ENCODE measurements at regions not wholly inside any gene's neighbourhood (a gene's known extent, or its start where the extent isn't known, plus 50 kb on each side); places are given as distances from the start of the nearest gene placed in this dataset.

DNA sequence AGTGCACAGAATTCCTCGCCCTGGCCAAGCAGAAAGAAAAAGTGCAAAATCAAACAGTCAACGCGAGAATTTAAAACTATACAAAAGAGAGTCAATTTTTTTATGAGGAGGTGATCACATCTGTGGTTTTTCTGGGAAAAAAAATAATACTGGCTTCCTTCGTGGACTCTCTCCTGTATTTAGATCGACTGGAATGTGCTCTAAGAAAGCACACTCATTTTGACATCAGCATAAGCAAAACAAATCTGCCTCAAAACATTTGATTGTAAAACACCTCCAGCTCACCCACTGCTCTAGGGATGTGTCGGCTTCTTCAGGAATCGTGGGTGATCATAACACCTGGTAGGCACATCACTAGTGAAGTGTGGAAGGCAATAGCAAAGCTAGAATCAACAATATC is 417.4 kb upstream of the FAT1 start:
- POLR2A ChIA-PET (ENCODE audit: partially characterized antibody), result no interaction called here
- DNase-seq (ENCODE audit: low read depth in 1 of 2, low spot score in 2 of 2), result no peak

More for the DNA sequence above, 417.4 kb upstream of the FAT1 start:
- FAIRE-seq, result no peak
- WGBS, 2 experiments (ENCODE audit: extremely low coverage in 1 of 2, insufficient coverage in 1 of 2, insufficient read length in 1 of 2, insufficient replicate concordance in 2 of 2, low coverage in 1 of 2, low lambda C conversion rate in 2 of 2, missing lambda C conversion rate in 1 of 2), result 88% methylated on average over 7 of the region's 7 CpGs; no CpG with 5 or more reads in 1 of the 2 experiments
- Histone ChIP-seq H3K9ac (replicated peaks in 1 of 4; ENCODE audit: extremely low read depth in 1 of 4, low read depth in 3 of 4, low read length in 3 of 4) (no peak overlapping the region; a peak in 1 of 7 replicates), H2BK120ac (replicated peaks; ENCODE audit: low read depth, low read length) (no peak overlapping the region), H3K27ac (ENCODE audit: low read depth, low read length) (no peak overlapping the region), H4K20me1 (replicated peaks in 1 of 2; ENCODE audit: control insufficient read depth in 1 of 2, insufficient read depth in 2 of 2, low read length in 2 of 2) (no peaks in the 10 kb centered on the region), H3K18ac (ENCODE audit: extremely low read depth, low read length) (no peak overlapping the region), H4K91ac (replicated peaks; ENCODE audit: insufficient read length, low read length) (no peak overlapping the region), H3K56ac (replicated peaks; ENCODE audit: insufficient read length, low read depth, low read length) (no peak overlapping the region), H2BK12ac (ENCODE audit: low read depth, low read length) (no peak overlapping the region), H3K9me3 (ENCODE audit: insufficient read depth in 2 of 2, low read depth in 1 of 2, low read length in 1 of 2) (no peaks in the 10 kb centered on the region), H2AFZ (ENCODE audit: low read length) (no peak overlapping the region), H3K14ac (ENCODE audit: insufficient read length) (no peak overlapping the region), H4K8ac (ENCODE audit: extremely low read depth, insufficient read depth, low read length) (no peak overlapping the region), H3K36me3 (ENCODE audit: control insufficient read depth in 2 of 4, insufficient read depth in 4 of 4, low read length in 3 of 4) (no peaks in the 10 kb centered on the region), H2BK5ac (ENCODE audit: low read depth, low read length) (no peak overlapping the region), H4K5ac (ENCODE audit: insufficient read length, low read depth, low read length) (no peak overlapping the region), H3K23me2 (ENCODE audit: low read depth, low read length) (no peaks in the 10 kb centered on the region), H3K79me2 (ENCODE audit: control insufficient read depth in 1 of 2, insufficient read depth in 2 of 2, low read length in 2 of 2) (no peaks in the 10 kb centered on the region), H3K4me3 (ENCODE audit: extremely low read depth in 1 of 4, insufficient read depth in 2 of 4, low read depth in 3 of 4, low read length in 4 of 4) (no peak overlapping the region), H2BK15ac (ENCODE audit: low read length) (no peak overlapping the region), H3K4me1 (replicated peaks in 1 of 4; ENCODE audit: control insufficient read depth in 3 of 4, insufficient read depth in 4 of 4, low read length in 3 of 4) (no peaks in the 10 kb centered on the region), H3K4ac (replicated peaks; ENCODE audit: insufficient read length, low read depth, low read length) (no peak overlapping the region), H3K4me2 (ENCODE audit: insufficient read depth in 1 of 2, low read depth in 2 of 2, low read length in 2 of 2) (no peak overlapping the region), H3K27me3 (replicated peaks in 1 of 4; ENCODE audit: control insufficient read depth in 3 of 4, extremely low read depth in 1 of 4, insufficient read depth in 3 of 4, low read length in 3 of 4) (no peaks in the 10 kb centered on the region), H2AK5ac (ENCODE audit: low read depth, low read length) (no peak overlapping the region), H3K23ac (ENCODE audit: insufficient read length) (no peak overlapping the region), H2BK20ac (ENCODE audit: low read length) (no peak overlapping the region), H3K79me1 (ENCODE audit: low read depth, low read length) (no peaks in the 10 kb centered on the region)
- CTCF ChIA-PET (ENCODE audit: partially characterized antibody), result no interaction called here
- no peak for TF ChIP-seq RAD21 (IDR thresholded peaks at IDR 0.05 in 1 of 2, conservative IDR thresholded peaks at IDR 0.05 in 1 of 2; ENCODE audit: low read depth in 2 of 2, low read length in 2 of 2)
- TF ChIP-seq JUND (IDR thresholded peaks at IDR 0.05; ENCODE audit: low read length), result no peak
- TF ChIP-seq SIX5 (IDR thresholded peaks at IDR 0.05; ENCODE audit: low read depth, low read length), result no peak
- no peak for TF ChIP-seq CEBPB (IDR thresholded peaks at IDR 0.05; ENCODE audit: low read depth, low read length)
- TF ChIP-seq SP1 (IDR thresholded peaks at IDR 0.05; ENCODE audit: low read depth, low read length), result no peak
- TF ChIP-seq EZH2 (IDR thresholded peaks at IDR 0.05; ENCODE audit: low read depth, low read length, severe bottlenecking), result no peak
- no peak for TF ChIP-seq YY1 (IDR thresholded peaks at IDR 0.05; ENCODE audit: low read depth, low read length)
- TF ChIP-seq TAF1 (IDR thresholded peaks at IDR 0.05; ENCODE audit: low read depth, low read length), result no peak
- TF ChIP-seq GTF2F1 (IDR thresholded peaks at IDR 0.05; ENCODE audit: borderline replicate concordance, low read depth, low read length), result no peak
- no peak for TF ChIP-seq SUZ12 (IDR thresholded peaks at IDR 0.05; ENCODE audit: low read length)
- no peak for TF ChIP-seq ASH2L (IDR thresholded peaks at IDR 0.05; ENCODE audit: low read length)
- no peak for TF ChIP-seq POU5F1 (IDR thresholded peaks at IDR 0.05; ENCODE audit: low read depth, low read length)
- no peak for TF ChIP-seq BRCA1 (IDR thresholded peaks at IDR 0.05; ENCODE audit: low read depth, low read length)
- no peak for TF ChIP-seq HDAC2 (IDR thresholded peaks at IDR 0.05; ENCODE audit: borderline replicate concordance in 1 of 2, low read depth in 2 of 2, low read length in 2 of 2)

Measured in H1 (cell line).